Fibroblast of lung (primary cell): ENCODE measurements at regions not wholly inside any gene's neighbourhood (a gene's known extent, or its start where the extent isn't known, plus 50 kb on each side); places are given as distances from the start of the nearest gene placed in this dataset.

Source experiments
- DNase-seq, 2 donors: peaks; one replicate each; pipeline versions ENCODE4 v3.0.0 to v3.0.0-alpha.2; 2010; ENCODE audit warnings: low read depth in 2 of 2
- H2AFZ ChIP-seq: 2 replicates; pipeline ENCODE4 v1.5.1; 2012; ENCODE audit warnings: low read length, control low read depth, inconsistent platforms
- H3K27ac ChIP-seq: 2 replicates; pipeline ENCODE4 v1.5.1; 2011; ENCODE audit warnings: low read length, control low read depth; ENCODE audit not compliant: insufficient read depth
- H3K27me3 ChIP-seq: 2 replicates; pipeline ENCODE4 v1.5.1; 2011; ENCODE audit warnings: mild to moderate bottlenecking, low read length; ENCODE audit not compliant: control insufficient read depth, insufficient read depth
- H3K36me3 ChIP-seq: 2 replicates; pipeline ENCODE4 v1.5.1; 2011; ENCODE audit warnings: low read length; ENCODE audit not compliant: control insufficient read depth, insufficient read depth
- H3K4me1 ChIP-seq: 2 replicates; pipeline ENCODE4 v1.5.1; 2011; ENCODE audit warnings: low read length; ENCODE audit not compliant: control insufficient read depth, insufficient read depth; ENCODE audit errors: extremely low read depth
- H3K4me2 ChIP-seq: 2 replicates; pipeline ENCODE4 v1.5.1; 2011; ENCODE audit warnings: low read length, control low read depth; ENCODE audit not compliant: insufficient read depth; ENCODE audit errors: extremely low read depth
- H3K4me3 ChIP-seq, 4 experiments: fragments of 200-600 bp in 1 of 4; sonication (generic) in 1 of 4; replicated peaks in 1 of 4; 2 replicates each; pipeline ENCODE4 v1.5.1; 2011 to 2016; ENCODE audit warnings: low read length in 4 of 4, low read depth in 3 of 4, mild to moderate bottlenecking in 3 of 4, control low read depth in 2 of 4, inconsistent platforms in 1 of 4, mixed read lengths in 1 of 4; ENCODE audit not compliant: insufficient read depth in 1 of 4; ENCODE audit errors: control extremely low read depth in 1 of 4
- H3K79me2 ChIP-seq: 2 replicates; pipeline ENCODE4 v1.5.1; 2012; ENCODE audit warnings: mild to moderate bottlenecking, low read length, inconsistent platforms; ENCODE audit not compliant: control insufficient read depth, insufficient read depth
- H3K9ac ChIP-seq: 2 replicates; pipeline ENCODE4 v1.5.1; 2011; ENCODE audit warnings: mild to moderate bottlenecking, low read length, control low read depth; ENCODE audit not compliant: insufficient read depth
- H3K9me3 ChIP-seq: 2 replicates; pipeline ENCODE4 v1.5.1; 2012; ENCODE audit warnings: low read depth, low read length; ENCODE audit not compliant: control insufficient read depth, insufficient read depth
- H4K20me1 ChIP-seq: 2 replicates; pipeline ENCODE4 v1.5.1; 2011; ENCODE audit warnings: low read length; ENCODE audit not compliant: control insufficient read depth, insufficient read depth; ENCODE audit errors: extremely low read depth
- CTCF ChIP-seq, 2 donors: IDR thresholded peaks in 1 of 2; conservative IDR thresholded peaks in 1 of 2; 1 replicate in 1 of 2; 2 replicates in 1 of 2; pipeline ENCODE4 v1.5.1; 2011 to 2012; ENCODE audit warnings: low read length in 2 of 2, control low read depth in 1 of 2, inconsistent platforms in 1 of 2, low read depth in 1 of 2, mild to moderate bottlenecking in 1 of 2
- EZH2 ChIP-seq: IDR thresholded peaks from 2 replicates; pipeline ENCODE4 v1.5.1; 2012; ENCODE audit warnings: low read length, control low read depth, mild to moderate bottlenecking; ENCODE audit errors: missing control alignments

GRCh38 chr20:50261471-50262212, 71.0 kb downstream of the CEBPB start:
- no peak overlapping the region for H3K4me3 ChIP-seq
- H3K4me2 ChIP-seq: no peak overlapping the region
- no peaks in the 10 kb centered on the region for H3K9me3 ChIP-seq
- no peaks in the 10 kb centered on the region for H3K36me3 ChIP-seq
- H2AFZ ChIP-seq: no peak overlapping the region
- H3K9ac ChIP-seq: no peak overlapping the region
- H3K27ac ChIP-seq: no peak overlapping the region
- H3K27me3 ChIP-seq: no peaks in the 10 kb centered on the region
- H3K79me2 ChIP-seq: no peaks in the 10 kb centered on the region
- no peak for TF ChIP-seq EZH2
- no peak for TF ChIP-seq CTCF (conservative IDR thresholded peaks at IDR 0.05 in 1 of 2, IDR thresholded peaks at IDR 0.05 in 1 of 2; ENCODE audit: low read depth in 1 of 2, low read length in 2 of 2)
- H3K4me1 ChIP-seq: peaks cover 13% of the 10 kb centered on the region
- H4K20me1 ChIP-seq: no peaks in the 10 kb centered on the region
- DNase-seq: no peak

GRCh38 chr20:50263831-50264230, 73.2 kb downstream of the CEBPB start:
- Histone ChIP-seq H3K9ac (no peak overlapping the region), H3K36me3 (no peaks in the 10 kb centered on the region), H3K4me3 (no peak overlapping the region), H3K4me2 (no peak overlapping the region), H3K27me3 (no peaks in the 10 kb centered on the region), H3K27ac (no peak overlapping the region), H4K20me1 (no peaks in the 10 kb centered on the region), H3K4me1 (peaks cover 19% of the 10 kb centered on the region), H2AFZ (no peak overlapping the region), H3K9me3 (no peaks in the 10 kb centered on the region), H3K79me2 (no peaks in the 10 kb centered on the region)
- DNase-seq: no peak
- TF ChIP-seq EZH2 (no peak), CTCF (conservative IDR thresholded peaks at IDR 0.05 in 1 of 2, IDR thresholded peaks at IDR 0.05 in 1 of 2; ENCODE audit: low read depth in 1 of 2, low read length in 2 of 2) (no peak)

GRCh38 chr20:50264534-50265145, 74.0 kb downstream of the CEBPB start:
- Histone ChIP-seq H3K36me3 (no peaks in the 10 kb centered on the region), H3K4me3 (no peak overlapping the region), H2AFZ (no peak overlapping the region), H3K4me2 (no peak overlapping the region), H3K27me3 (no peaks in the 10 kb centered on the region), H3K79me2 (no peaks in the 10 kb centered on the region), H3K9me3 (no peaks in the 10 kb centered on the region), H3K9ac (no peak overlapping the region), H4K20me1 (no peaks in the 10 kb centered on the region), H3K27ac (no peak overlapping the region), H3K4me1 (peaks cover 19% of the 10 kb centered on the region)
- TF ChIP-seq CTCF (conservative IDR thresholded peaks at IDR 0.05 in 1 of 2, IDR thresholded peaks at IDR 0.05 in 1 of 2; ENCODE audit: low read depth in 1 of 2, low read length in 2 of 2) (no peak), EZH2 (no peak)
- no peak for DNase-seq
